Fibroblast of mammary gland (primary cell): ENCODE measurements at regions not wholly inside any gene's neighbourhood (a gene's known extent, or its start where the extent isn't known, plus 50 kb on each side); places are given as distances from the start of the nearest gene placed in this dataset.
A peak's percentile ranks its signal among the peaks of the same experiment; 100 is the strongest.

Source experiments
- DNase-seq: peaks from one replicate; pipeline ENCODE4 v3.0.0-alpha.2; 2010; ENCODE audit warnings: low read depth
- H3K4me3 ChIP-seq: 2 replicates; pipeline ENCODE4 v1.5.1; 2011; ENCODE audit warnings: low read depth, mild to moderate bottlenecking, low read length, moderate library complexity; ENCODE audit not compliant: control insufficient read depth
- CTCF ChIP-seq: conservative IDR thresholded peaks from 2 replicates; pipeline ENCODE4 v1.5.1; 2011; ENCODE audit warnings: low read depth, low read length, inconsistent platforms; ENCODE audit not compliant: control insufficient read depth, insufficient read depth

- peak overlapping the region; percentile 50 for H3K4me3 ChIP-seq
- no peak for TF ChIP-seq CTCF
- DNase-seq, result peak; percentile 99
These were observed 182.0 kb downstream of the SEC14L1 start for GRCh38 chr17:77322514-77323412.

- no peak for TF ChIP-seq CTCF
- H3K4me3 ChIP-seq, result peak overlapping the region; percentile 45
- DNase-seq, result peak; percentile 79
These were observed 182.8 kb downstream of the SEC14L1 start for GRCh38 chr17:77323413-77324171.

- H3K4me3 ChIP-seq, result peak overlapping the region; percentile 45
- DNase-seq, result no peak
- no peak for TF ChIP-seq CTCF
These were observed 183.5 kb downstream of the SEC14L1 start for GRCh38 chr17:77324227-77324626.

- H3K4me3 ChIP-seq, result no peak overlapping the region
- peak; percentile 47 for DNase-seq
- no peak for TF ChIP-seq CTCF
These were observed 184.9 kb downstream of the SEC14L1 start for GRCh38 chr17:77325577-77326075.

- DNase-seq, result no peak
- no peak for TF ChIP-seq CTCF
- no peak overlapping the region for H3K4me3 ChIP-seq
These were observed 185.4 kb downstream of the SEC14L1 start for GRCh38 chr17:77326076-77326591.

- TF ChIP-seq CTCF, result no peak
- no peak overlapping the region for H3K4me3 ChIP-seq
- no peak for DNase-seq
These were observed 185.9 kb downstream of the SEC14L1 start for GRCh38 chr17:77326636-77327035.
